ENCODE measurements at regions not wholly inside any gene's neighbourhood (a gene's known extent, or its start where the extent isn't known, plus 50 kb on each side); places are given as distances from the start of the nearest gene placed in this dataset.

- TF ChIP-seq EZH2 (IDR thresholded peaks at IDR 0.05) (no peak), POLR2AphosphoS5 (IDR thresholded peaks at IDR 0.05; ENCODE audit: borderline replicate concordance, low read depth, low read length) (no peak), FOXP2 (optimal IDR thresholded peaks at IDR 0.05; ENCODE audit: control extremely low read depth, extremely low read length, insufficient read depth) (no peak)
Measured at GRCh38 chr2:116094196-116094595, 1651.8 kb downstream of the DPP10 start.

Data from SK-N-MC (cell line).